Activated CD8-positive, alpha-beta memory T cell treated with anti-CD3 and anti-CD28 coated beads, Interleukin-2, amount 50 U/mL, for 24 hours (primary cell): ENCODE measurements at regions not wholly inside any gene's neighbourhood (a gene's known extent, or its start where the extent isn't known, plus 50 kb on each side); places are given as distances from the start of the nearest gene placed in this dataset.
"Not testable (repeated sequence)": the region's sequence is repeated elsewhere in the genome, so short reads cannot be mapped to it uniquely, and the experiment has no call there.

Experiments used
- DNase-seq: peaks from one replicate; pipeline ENCODE4 v3.0.0-alpha.2; 2020; ENCODE audit errors: extremely low read depth

DNA sequence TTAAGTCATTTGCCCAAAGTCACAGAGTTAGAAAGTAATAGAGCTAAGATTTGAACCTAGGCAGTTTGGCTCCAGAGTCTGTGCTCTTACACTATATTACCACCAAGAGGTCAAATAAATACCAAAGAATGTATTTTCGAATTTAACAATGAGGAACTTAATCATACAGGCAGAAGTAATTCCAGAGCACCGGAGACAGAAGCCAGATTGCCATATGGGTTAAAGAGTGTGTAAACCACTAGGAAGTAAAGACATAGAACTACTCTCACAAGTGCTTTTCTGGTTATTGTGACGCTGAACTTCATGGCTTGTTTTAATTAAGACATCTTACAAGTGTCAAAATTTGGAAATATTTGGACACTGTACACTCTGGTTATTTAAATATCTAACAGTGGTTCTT, 114.5 kb upstream of the NBPF19 start:
- not testable (repeated sequence) for DNase-seq

DNA sequence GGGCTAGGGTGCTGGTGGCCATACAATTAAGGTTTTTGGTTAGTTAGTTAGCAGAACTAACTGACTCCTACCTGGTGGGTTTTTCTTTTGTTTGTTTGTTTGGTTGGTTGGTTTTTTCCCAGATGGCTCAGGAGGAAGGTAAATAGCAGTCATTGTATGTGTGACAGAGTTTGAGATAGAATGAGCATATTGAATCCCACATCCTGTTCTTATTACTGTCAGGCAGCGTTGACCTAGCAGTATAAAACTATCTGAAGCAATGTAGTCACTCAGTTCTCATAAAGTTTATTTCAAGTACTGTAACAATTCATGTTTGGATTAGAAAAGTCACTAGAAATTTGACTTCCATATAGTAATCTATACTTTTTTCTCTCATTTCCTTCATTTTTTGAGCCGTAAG, 113.5 kb upstream of the NBPF19 start:
- DNase-seq = not testable (repeated sequence)

DNA sequence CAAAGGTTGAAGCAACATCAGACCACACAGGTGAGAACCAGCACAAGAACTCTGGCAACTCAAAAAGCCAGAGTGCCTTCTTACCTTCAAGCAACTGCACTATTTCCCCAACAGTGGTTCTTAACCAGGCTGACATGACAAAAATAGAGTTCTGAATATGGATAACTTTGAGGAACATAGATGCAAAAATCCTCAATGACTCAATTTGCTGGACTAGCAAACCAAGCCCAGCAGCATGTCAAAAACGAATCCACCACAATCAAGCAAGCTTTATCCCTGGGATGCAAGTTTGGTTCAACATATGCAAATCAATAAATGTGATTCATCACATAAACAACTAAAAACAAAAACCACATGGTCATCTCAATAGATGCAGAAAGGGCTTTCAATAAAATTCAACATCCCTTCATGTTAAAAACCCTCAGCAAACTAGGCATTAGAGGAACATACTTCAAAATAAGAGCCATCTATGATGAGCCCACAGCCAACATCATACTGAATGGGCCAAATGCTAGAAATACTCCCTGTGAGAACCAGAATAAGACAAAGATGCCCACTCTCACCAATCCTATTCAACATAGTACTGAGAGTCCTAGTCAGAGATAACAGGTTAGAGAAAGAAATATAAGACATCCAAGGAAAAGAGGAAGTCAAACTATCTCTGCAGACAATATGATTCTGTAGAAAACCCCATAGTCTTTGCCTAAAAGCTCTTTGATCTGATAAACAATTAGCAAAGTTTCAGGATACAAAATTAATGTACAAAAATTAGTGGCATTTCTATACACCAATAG, 110.5 kb upstream of the NBPF19 start:
- not testable (repeated sequence) for DNase-seq

DNA sequence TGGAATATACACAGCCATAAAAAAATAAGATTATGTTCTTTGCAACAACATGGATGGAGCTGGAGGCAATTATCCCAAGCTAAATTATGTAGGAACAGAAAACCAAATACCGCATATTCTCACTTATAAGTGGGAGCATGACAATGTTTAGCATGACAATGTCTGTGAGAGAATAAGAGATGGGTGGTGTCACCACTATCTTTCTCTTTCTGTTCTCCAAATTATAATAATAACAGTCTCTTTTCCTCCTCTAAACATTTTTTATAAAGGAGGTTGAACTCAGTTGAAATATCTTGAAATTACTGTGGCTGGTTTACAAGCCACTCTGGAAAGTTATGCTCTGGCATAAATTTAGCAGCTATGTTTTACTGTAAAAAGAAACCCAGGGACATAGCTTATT, 108.4 kb upstream of the NBPF19 start:
- DNase-seq = not testable (repeated sequence)

DNA sequence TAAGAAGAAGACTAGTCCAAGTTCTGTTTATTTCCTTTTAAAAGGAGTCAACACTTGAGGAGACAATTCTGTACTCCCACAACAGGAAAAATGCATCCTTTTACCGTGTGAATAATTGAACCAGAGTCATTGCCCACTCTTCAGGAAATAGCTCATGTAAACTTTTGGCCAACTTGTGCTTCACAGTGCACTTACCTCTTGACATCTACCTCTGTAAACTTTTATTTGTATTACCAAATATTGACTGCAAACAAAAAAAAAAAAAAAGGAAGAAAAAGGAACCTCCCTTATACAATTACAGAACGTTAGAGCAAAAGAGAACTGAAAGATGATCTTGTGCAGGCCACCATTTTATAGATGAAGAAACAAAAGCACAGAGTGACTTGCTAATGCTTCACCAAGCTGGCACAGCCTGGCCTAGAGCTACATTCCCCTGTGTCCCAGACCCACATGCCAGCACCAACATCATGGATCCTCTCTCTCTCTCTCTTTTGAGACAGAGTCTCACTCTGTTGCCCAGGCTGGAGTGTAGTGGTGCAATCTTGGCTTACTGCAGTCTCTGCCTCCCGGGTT, 107.3 kb upstream of the NBPF19 start:
- DNase-seq = not testable (repeated sequence)

DNA sequence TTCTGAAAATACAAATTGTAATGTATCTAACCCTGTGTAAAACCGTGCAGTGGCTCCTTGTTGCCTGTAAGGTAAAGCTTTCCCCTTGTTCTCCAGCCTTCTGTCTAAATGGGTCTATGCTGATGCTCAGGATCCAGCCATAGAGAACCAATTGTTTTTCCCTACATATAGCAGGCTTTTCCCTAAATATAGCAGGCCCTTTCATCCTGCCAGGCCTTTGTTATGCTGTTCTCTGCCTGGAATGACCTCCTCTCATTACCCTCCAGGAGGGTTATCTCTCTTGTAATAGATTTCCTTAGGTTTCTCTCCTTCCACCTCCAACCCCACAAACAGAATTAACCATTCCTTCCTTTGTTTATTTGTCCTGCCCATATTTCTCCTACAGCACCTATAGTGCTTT, 106.5 kb upstream of the NBPF19 start:
- DNase-seq = not testable (repeated sequence)

DNA sequence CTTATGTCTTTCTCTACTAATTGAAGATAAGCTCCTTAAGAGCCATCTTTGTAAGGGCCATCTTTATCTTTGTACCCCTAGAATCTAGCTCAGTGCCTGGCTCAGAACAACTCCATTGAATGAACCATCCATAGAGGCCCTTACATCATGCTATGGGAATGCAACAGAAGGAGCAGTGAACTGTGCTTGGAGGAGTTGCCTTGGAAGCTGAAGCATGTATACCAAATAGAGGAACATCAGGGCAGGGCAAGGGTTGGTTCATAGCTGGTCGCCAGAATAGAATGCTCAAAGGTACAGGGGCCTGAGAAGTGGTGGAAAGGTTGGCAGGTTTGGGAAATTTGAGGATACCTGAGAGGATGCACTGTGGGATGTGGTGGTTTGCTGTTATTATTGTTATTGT, 105.8 kb upstream of the NBPF19 start:
- not testable (repeated sequence) for DNase-seq

DNA sequence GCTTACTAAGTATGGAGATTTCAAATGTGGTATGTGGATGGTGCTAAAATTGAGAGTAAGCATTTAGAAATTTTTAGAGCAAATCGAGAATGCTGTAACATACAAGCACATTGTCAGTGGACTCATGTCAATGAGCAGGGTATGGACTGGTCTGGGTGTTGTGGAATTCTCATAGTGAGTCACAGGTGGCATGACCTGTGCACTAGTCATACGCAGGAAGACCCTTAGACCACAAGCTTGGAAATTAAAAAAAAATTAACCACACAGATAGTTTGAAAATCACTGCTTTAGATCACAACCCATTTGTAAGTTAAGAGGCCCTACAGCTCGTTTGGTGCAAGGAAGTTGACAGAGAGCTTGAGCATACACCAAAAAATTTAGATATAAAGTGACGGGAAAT, 102.9 kb upstream of the NBPF19 start:
- not testable (repeated sequence) for DNase-seq

DNA sequence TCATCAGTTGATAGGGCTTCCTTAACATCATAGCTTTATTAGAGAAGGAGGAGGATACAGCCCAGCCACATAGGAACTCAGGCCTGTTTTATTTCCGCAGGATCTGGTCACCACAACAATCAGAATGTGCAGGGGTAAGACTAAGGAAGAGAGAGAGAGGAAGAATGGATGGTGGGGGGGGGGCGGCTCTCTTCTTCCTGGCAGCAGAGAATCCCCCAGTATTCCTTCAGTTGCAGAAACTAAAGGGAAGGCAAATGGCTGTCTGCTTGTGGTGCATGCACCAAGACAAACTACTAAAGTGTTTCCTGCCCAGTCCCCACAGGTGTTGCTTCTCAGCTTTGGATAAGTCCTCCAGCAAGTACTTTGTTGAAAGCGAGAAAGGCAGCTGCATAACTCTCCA, 96.4 kb upstream of the NBPF19 start:
- DNase-seq = not testable (repeated sequence)

DNA sequence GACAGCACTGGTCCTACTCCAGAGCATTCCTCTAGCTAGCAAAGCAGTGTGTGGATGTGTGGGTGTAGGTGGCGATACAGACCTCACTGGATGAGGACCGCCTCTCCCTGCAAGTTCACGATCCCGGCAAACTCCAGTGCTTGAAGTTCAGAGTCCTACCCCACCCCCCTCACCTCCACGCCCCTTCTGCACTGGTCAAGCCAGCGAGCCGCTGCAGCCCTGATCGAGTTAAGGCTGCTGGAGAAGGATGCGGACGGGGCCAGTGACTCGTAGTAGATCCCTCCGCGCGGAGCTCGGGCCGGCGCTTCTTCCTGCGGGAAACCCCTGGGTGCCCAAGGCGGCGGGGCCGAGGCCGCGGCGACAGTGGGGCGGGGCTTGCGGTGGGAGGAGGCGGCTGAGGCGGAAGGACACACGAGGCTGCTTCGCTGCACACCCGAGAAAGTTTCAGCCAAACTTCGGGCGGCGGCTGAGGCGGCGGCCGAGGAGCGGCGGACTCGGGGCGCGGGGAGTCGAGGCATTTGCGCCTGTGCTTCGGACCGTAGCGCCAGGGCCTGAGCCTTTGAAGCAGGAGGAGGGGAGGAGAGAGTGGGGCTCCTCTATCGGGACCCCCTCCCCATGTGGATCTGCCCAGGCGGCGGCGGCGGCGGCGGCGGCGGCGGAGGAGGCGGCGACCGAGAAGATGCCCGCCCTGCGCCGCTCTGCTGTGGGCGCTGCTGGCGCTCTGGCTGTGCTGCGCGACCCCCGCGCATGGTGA, 84.5 kb upstream of the NBPF19 start:
- peak; percentile 24 for DNase-seq

DNA sequence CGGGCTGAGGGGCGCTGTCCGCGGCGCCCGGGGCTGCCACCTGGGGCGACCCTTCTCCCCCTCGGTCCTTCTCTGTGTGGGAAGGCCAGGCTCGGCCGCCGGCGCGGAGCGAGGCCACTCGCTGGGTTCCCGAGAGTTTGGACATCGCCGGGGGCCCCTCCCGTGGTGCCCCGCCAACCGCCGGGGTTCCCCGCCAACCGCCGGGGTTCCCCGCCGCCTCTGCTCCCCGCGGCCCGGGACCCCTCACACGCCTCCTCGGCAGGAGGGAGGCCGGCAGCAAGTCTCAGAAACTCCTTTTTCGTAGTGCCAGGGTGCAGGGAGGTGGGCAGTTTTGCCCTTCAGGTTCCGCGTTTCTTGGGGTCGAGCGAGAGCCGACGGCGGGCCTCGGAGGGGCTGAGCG, 83.9 kb upstream of the NBPF19 start:
- DNase-seq = not testable (repeated sequence)

DNA sequence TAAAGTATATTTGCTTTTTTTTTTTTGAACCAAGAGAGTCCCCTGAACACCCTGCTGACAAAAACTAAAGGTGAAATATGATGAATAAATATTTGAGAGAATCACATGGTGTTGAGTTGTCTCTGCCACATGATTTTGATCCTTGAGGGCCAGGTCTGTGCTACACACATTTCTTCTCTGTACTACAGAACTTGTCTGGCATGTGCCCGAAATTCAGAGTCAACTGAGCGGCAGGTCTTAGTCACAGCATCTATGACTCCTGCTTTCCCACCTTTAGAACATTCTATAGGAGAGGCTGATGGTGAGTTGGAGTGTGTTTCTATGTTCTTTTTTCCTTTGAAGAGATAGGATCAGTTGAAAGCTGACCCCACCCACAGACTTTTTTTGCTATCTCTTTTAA, 79.0 kb upstream of the NBPF19 start:
- DNase-seq = not testable (repeated sequence)

DNA sequence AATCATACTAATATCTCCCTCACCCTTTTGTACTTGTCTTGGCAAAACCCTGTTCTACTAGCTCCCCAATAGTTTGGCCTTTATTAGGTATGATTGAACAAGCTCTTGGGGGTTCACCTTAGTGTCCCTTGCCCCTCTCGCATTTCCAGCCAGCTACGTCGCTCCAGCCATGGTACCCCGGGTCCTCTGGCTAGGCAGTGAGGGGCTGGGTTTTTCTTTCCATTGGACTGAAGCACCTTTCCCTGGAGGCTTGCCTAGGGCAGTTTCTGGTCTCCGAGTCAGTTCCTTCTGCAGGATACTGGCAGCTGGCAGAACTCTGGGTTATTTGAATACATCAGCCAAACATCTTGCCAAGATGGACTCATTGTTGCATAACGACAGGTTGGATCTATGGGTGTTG, 76.3 kb upstream of the NBPF19 start:
- not testable (repeated sequence) for DNase-seq

DNA sequence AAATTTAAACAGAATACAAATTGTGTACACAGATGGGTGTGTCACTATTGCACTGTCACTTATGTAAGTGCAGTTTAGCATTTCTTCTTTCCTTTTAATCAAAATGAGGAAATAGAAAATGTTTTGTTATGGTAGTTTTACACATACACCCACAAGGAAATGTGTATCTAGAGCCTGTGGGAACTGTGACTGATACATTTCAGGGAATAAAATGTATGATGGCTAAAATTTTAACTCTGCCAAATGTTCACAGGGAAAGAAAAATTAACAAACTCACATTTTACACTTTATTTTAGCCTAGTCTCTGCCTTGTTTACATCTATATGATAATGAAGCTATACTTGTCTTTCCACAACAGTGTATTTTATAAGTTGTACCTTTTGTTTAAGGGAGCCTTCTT, 66.4 kb upstream of the NBPF19 start:
- DNase-seq = not testable (repeated sequence)

DNA sequence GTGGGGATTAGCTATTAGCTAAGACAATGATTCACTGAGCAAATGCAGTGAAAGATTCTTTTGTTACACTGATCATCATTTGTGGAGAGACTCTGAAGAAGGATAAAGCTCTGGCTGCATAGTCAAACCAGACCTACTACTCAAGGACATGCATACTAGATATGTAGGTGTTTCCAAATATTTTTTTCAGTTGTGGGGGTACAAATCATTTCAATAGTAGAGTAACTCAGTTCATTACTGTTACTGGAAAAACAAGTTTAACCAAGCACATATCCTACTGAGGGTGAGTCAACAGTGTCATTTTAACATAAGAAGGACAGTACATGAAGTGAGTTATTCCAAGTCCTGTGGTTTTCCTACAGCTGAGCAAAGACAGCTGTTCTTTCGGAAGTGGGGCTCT, 59.5 kb upstream of the NBPF19 start:
- not testable (repeated sequence) for DNase-seq

DNA sequence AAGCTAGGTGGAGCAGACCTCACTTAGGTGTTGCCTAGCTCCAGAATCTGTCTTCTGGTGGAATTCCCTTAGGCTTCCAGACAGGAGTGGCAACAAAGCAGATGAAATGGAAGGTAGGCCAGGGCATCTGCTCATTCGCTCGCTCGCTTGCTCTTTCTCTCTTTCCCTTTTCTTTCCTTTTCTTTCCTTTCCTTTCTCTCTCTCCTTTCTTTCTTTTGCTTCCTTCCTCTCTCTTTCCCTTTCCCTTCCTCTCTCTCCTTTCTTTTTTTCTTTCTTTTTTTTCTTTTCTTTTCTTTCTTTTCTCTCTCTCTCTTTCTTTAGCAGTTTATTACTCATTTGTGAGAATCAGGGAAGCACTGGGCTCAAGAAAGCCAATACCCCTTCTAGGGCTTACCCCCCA, 56.1 kb upstream of the NBPF19 start:
- not testable (repeated sequence) for DNase-seq

DNA sequence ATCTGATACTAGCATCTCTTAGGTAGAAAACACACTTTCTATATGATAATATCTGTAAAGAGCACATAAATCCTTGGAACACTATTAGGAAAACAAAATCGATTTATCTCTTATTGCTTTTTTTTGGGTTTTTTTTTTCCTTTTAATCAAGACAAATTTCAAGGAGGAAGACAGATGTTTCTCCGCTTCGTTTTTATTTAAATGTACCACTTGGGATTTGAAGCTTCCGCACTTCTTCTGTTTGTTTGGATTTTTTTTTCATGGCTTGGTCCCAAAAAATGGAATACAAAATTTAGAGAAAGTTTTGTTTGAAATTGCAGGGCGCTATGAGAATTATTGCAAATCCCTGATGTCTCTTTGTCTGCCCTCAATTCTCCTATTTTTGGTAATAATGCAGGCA, 51.7 kb upstream of the NBPF19 start:
- not testable (repeated sequence) for DNase-seq
